Psoas muscle (tissue), 7 donors: ENCODE measurements at regions not wholly inside any gene's neighbourhood (a gene's known extent, or its start where the extent isn't known, plus 50 kb on each side); places are given as distances from the start of the nearest gene placed in this dataset.
A peak's percentile ranks its signal among the peaks of the same experiment; 100 is the strongest.

Source experiments
- ATAC-seq, 4 donors: fragments of 200-7000 bp; cut with Tn5 transposase; one replicate each; pipeline ENCODE4 v1.9.1; 2020; ENCODE audit warnings: moderate library complexity in 3 of 4, mild to moderate bottlenecking in 2 of 4
- DNase-seq, 2 donors: peaks; one replicate each; pipeline ENCODE4 v3.0.0-alpha.2; 2020
- H3K27ac ChIP-seq: fragments of 200-600 bp; one replicate; pipeline ENCODE4 v1.8.0; 2022
- H3K27me3 ChIP-seq, 3 donors: fragments of 200-600 bp in 1 of 3; one replicate each; pipeline versions ENCODE4 v1.6.1 to v1.8.0; 2013 to 2022; ENCODE audit warnings: low read length in 2 of 3, mild to moderate bottlenecking in 2 of 3, moderate library complexity in 1 of 3; ENCODE audit not compliant: insufficient read depth in 3 of 3
- H3K36me3 ChIP-seq, 2 donors: fragments of 200-600 bp in 1 of 2; one replicate each; pipeline versions ENCODE4 v1.6.1 to v1.8.0; 2013 to 2022; ENCODE audit warnings: low read depth in 1 of 2, mild to moderate bottlenecking in 1 of 2, moderate library complexity in 1 of 2; ENCODE audit not compliant: insufficient read depth in 1 of 2
- H3K4me1 ChIP-seq: fragments of 200-600 bp; one replicate; pipeline ENCODE4 v1.8.0; 2022
- H3K4me3 ChIP-seq: fragments of 200-600 bp; one replicate; pipeline ENCODE4 v1.8.0; 2022; ENCODE audit warnings: mild to moderate bottlenecking
- H3K9me3 ChIP-seq: fragments of 200-600 bp; one replicate; pipeline ENCODE4 v1.8.0; 2022
- CTCF ChIP-seq: fragments of 200-600 bp; IDR thresholded peaks from one replicate; pipeline ENCODE4 v1.8.0; 2022; ENCODE audit warnings: antibody characterized with exemption
- WGBS, 3 donors: extraction: QIAGEN DNeasy Blood & Tissue Kit; methylation state at CpG; one replicate each; pipeline versions ENCODE4 v1.1.6 to v1.1.7; 2013; 5-methylcytosine and 5-hydroxymethylcytosine counted together
- intact Hi-C, 2 donors: fragments of 100-400 bp; cut with DNase I; formaldehyde crosslinking; loops; one replicate each; pipeline versions ENCODE4 v1.11.0 to v1.14.2; 2022
- donor health status: healthy with polysubstance abuse.
- donor health status: DM: no; HTN: no; CAD: no; lungs with moderate emphysema.
- donor health status: Bipolar disorder and iron deficiency.
- donor health status: healthy.
- donor health status: DM: yes; HTN: yes; CAD: no.
- donor health status: DM: no; HTN: no; CAD: no.
- donor health status: DM: yes; HTN: yes; CAD: no.

DNA sequence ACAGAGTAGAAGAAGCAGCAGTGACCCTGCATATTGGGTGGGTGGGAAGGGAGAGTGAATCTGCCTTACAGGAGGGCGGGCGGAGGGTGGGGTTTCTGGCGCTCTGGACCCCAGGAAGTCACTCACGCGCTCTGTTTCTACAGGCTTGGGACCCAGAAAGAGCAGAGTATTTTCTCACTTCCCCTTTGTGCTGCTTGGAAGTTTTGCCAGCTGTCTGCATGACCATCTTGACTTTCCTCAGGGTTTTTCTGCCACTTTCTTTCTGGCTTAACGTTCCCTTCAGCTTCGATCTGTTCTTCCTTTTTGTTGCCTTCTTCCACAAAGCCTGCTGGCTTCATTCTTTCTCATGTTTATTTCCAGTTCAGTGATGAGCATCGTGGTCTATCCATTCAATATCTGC, 383.1 kb downstream of the GALR1 start:
- intact Hi-C loops: no loop called here
- no peak for TF ChIP-seq CTCF
- no peaks in the 10 kb centered on the region for H3K9me3 ChIP-seq
- no peak overlapping the region for H3K4me3 ChIP-seq
- 76 to 86% (median 80%) methylated on average over 8 of the region's 8 CpGs for WGBS, 3 donors
- no peaks in the 10 kb centered on the region for H3K27me3 ChIP-seq
- DNase-seq (no peak), ATAC-seq (no peak)
- H3K36me3 ChIP-seq: no peaks in the 10 kb centered on the region
- H3K4me1 ChIP-seq: no peaks in the 10 kb centered on the region
- no peak overlapping the region for H3K27ac ChIP-seq

DNA sequence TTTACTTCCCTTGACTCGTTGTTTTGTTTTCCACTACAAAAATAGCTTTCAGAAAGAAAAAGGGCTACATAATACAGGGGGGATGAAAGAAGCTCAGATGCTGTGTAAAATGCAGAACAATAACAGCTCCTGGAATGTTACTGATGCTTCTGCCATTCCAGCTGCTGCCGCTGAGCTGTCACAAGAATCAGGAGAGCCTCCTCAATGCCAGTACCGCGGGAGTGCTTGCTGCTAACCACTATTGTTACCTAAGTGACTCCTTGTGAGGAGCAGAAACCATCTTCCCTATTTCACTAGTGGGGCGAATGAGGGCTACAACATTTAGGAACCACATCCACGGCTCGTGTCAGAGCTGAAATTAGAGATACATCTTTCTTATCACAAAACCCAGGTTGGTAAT, 384.8 kb downstream of the GALR1 start:
- TF ChIP-seq CTCF: no peak
- WGBS, 3 donors: 32 to 50% (median 38%) methylated on average over 7 of the region's 7 CpGs
- ATAC-seq: no peak

GRCh38 chr18:77635451-77635850, 385.8 kb downstream of the GALR1 start:
- H3K36me3 ChIP-seq: no peaks in the 10 kb centered on the region
- H3K27ac ChIP-seq: no peak overlapping the region
- H3K4me1 ChIP-seq: no peaks in the 10 kb centered on the region
- intact Hi-C loops: no loop called here
- WGBS, 3 donors: 11 to 15% (median 14%) methylated on average over 9 of the region's 9 CpGs
- no peak overlapping the region for H3K4me3 ChIP-seq
- H3K9me3 ChIP-seq: no peaks in the 10 kb centered on the region
- ATAC-seq: peak in 3 of 4 donors; percentile 27 to 54 (median 53)
- H3K27me3 ChIP-seq: no peaks in the 10 kb centered on the region
- DNase-seq: peak in 1 of 2 donors; percentile 37
- no peak for TF ChIP-seq CTCF

More for the DNA sequence above, 384.8 kb downstream of the GALR1 start:
- H3K4me3 ChIP-seq: no peak overlapping the region
- intact Hi-C loops: no loop called here
- H3K27ac ChIP-seq: no peak overlapping the region
- no peak for DNase-seq
- no peaks in the 10 kb centered on the region for H3K4me1 ChIP-seq
- no peaks in the 10 kb centered on the region for H3K36me3 ChIP-seq
- no peaks in the 10 kb centered on the region for H3K9me3 ChIP-seq
- H3K27me3 ChIP-seq: no peaks in the 10 kb centered on the region

GRCh38 chr18:77635858-77636257, 386.2 kb downstream of the GALR1 start:
- 22 to 41% (median 29%) methylated on average over 6 of the region's 6 CpGs for WGBS, 3 donors
- TF ChIP-seq CTCF: no peak
- Histone ChIP-seq H3K4me3 (no peak overlapping the region), H3K9me3 (no peaks in the 10 kb centered on the region), H3K4me1 (no peaks in the 10 kb centered on the region), H3K27ac (no peak overlapping the region), H3K36me3 (no peaks in the 10 kb centered on the region), H3K27me3 (no peaks in the 10 kb centered on the region)
- ATAC-seq: no peak
- intact Hi-C loops: no loop called here
- DNase-seq: no peak

DNA sequence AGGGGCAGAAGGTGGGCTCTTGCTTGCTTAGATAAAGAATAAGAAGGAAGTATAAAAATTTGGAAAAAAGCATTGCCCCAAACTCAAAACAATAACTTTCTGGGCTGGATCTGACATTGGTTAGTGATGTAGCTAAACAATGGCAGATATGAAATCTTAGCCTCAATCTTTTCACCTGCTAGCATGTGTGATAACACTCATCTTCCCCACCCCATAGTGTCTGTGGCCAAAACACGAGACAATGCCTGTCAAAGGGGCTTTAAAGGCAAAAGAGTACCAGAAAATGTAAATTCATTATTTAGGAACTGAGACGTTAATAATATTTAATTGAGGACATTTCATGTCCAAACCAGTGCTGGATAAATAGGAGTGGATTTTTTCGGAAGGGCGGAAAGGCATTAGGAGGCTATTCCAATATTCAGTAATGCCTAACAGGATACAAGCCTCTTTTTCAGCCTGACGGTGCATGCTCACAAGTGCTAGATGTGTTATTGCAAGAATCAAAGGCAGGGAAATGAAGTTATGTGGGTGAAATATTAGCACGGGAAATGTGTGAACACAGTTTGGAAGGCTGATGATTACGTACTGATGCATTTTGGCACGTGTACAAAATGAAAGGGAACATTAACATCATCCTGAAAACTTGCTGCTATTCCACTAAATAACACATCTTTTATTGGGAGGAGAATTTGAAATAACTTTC, 395.7 kb downstream of the GALR1 start:
- no peak for ATAC-seq
- peaks cover 3% of the 10 kb centered on the region for H3K9me3 ChIP-seq
- 37 to 46% (median 44%) methylated on average over 8 of the region's 8 CpGs for WGBS, 3 donors
- intact Hi-C loops: no loop called here
- no peaks in the 10 kb centered on the region for H3K27me3 ChIP-seq
- no peaks in the 10 kb centered on the region for H3K4me1 ChIP-seq
- TF ChIP-seq CTCF: no peak
- DNase-seq: no peak
- H3K36me3 ChIP-seq: no peaks in the 10 kb centered on the region
- H3K4me3 ChIP-seq: no peak overlapping the region
- no peak overlapping the region for H3K27ac ChIP-seq
